ENCODE measurements at regions not wholly inside any gene's neighbourhood (a gene's known extent, or its start where the extent isn't known, plus 50 kb on each side); places are given as distances from the start of the nearest gene placed in this dataset.

GRCh38 chr14:73786636-73787485 lies 64.8 kb upstream of the PTGR2 start:
- Mint-ChIP-seq H3K4me3 (peak overlapping the region; percentile 88), H3K27me3 (no peaks in the 10 kb centered on the region), H3K9me3 (no peaks in the 10 kb centered on the region), H3K4me1 (ENCODE audit: low read depth in 2 of 2) (peaks cover 55 to 62% of the 10 kb centered on the region in 2 donors), H3K27ac (peak overlapping the region; percentile 91 to 97), H3K36me3 (no peaks in the 10 kb centered on the region)
- DNase-seq (ENCODE audit: low spot score): peak; percentile 76
- peak; percentile 81 to 82 for ATAC-seq

- H3K4me1 Mint-ChIP-seq (ENCODE audit: low read depth in 2 of 2): peaks cover 55 to 63% of the 10 kb centered on the region in 2 donors
- H3K36me3 Mint-ChIP-seq: no peaks in the 10 kb centered on the region
- ATAC-seq (peak; percentile 83 to 87), DNase-seq (ENCODE audit: low spot score) (peak; percentile 84)
- H3K4me3 Mint-ChIP-seq: peak overlapping the region; percentile 80
- H3K27ac Mint-ChIP-seq: peak overlapping the region; percentile 87 to 91
- H3K9me3 Mint-ChIP-seq: no peaks in the 10 kb centered on the region
- H3K27me3 Mint-ChIP-seq: no peaks in the 10 kb centered on the region
Observed at GRCh38 chr14:73785834-73786635, 65.6 kb upstream of the PTGR2 start.

GRCh38 chr14:73785336-73785833 lies 66.2 kb upstream of the PTGR2 start:
- H3K36me3 Mint-ChIP-seq: no peaks in the 10 kb centered on the region
- H3K27ac Mint-ChIP-seq: peak overlapping the region; percentile 87 to 91

GRCh38 chr14:73784988-73785313 lies 66.7 kb upstream of the PTGR2 start:
- peak overlapping the region; percentile 87 to 91 for H3K27ac Mint-ChIP-seq
- no peaks in the 10 kb centered on the region for H3K9me3 Mint-ChIP-seq
- peak overlapping the region; percentile 80 for H3K4me3 Mint-ChIP-seq
- DNase-seq (ENCODE audit: low spot score) (no peak), ATAC-seq (no peak)
- no peaks in the 10 kb centered on the region for H3K36me3 Mint-ChIP-seq
- H3K27me3 Mint-ChIP-seq: no peaks in the 10 kb centered on the region
- H3K4me1 Mint-ChIP-seq (ENCODE audit: low read depth in 2 of 2): peaks cover 64 to 72% of the 10 kb centered on the region in 2 donors

More at GRCh38 chr14:73785336-73785833, 66.2 kb upstream of the PTGR2 start:
- Mint-ChIP-seq H3K4me1 (ENCODE audit: low read depth in 2 of 2) (peaks cover 61 to 69% of the 10 kb centered on the region in 2 donors), H3K4me3 (peak overlapping the region; percentile 80), H3K27me3 (no peaks in the 10 kb centered on the region), H3K9me3 (no peaks in the 10 kb centered on the region)
- ATAC-seq (no peak), DNase-seq (ENCODE audit: low spot score) (no peak)

- Mint-ChIP-seq H3K4me1 (ENCODE audit: low read depth in 2 of 2) (peaks cover 64 to 72% of the 10 kb centered on the region in 2 donors), H3K27me3 (no peaks in the 10 kb centered on the region), H3K4me3 (peak overlapping the region; percentile 80), H3K36me3 (no peaks in the 10 kb centered on the region), H3K27ac (peak overlapping the region; percentile 87 to 91), H3K9me3 (no peaks in the 10 kb centered on the region)
- no peak for DNase-seq (ENCODE audit: low spot score)
- peak in 1 of 2 donors; percentile 25 for ATAC-seq
Observed at GRCh38 chr14:73784181-73784987, 67.2 kb upstream of the PTGR2 start.

GRCh38 chr14:73783107-73783727 lies 68.4 kb upstream of the PTGR2 start:
- no peak for DNase-seq (ENCODE audit: low spot score)
- peak overlapping the region; percentile 80 for H3K4me3 Mint-ChIP-seq
- no peaks in the 10 kb centered on the region for H3K27me3 Mint-ChIP-seq
- no peak for ATAC-seq
- H3K4me1 Mint-ChIP-seq (ENCODE audit: low read depth in 2 of 2): peaks cover 62 to 66% of the 10 kb centered on the region in 2 donors
- no peaks in the 10 kb centered on the region for H3K9me3 Mint-ChIP-seq
- H3K36me3 Mint-ChIP-seq: no peaks in the 10 kb centered on the region
- peak overlapping the region; percentile 87 to 91 for H3K27ac Mint-ChIP-seq

- Mint-ChIP-seq H3K27me3 (no peaks in the 10 kb centered on the region), H3K4me3 (peak overlapping the region; percentile 80), H3K4me1 (ENCODE audit: low read depth in 2 of 2) (peaks cover 59 to 63% of the 10 kb centered on the region in 2 donors), H3K36me3 (no peaks in the 10 kb centered on the region), H3K27ac (peak overlapping the region; percentile 87 to 91), H3K9me3 (no peaks in the 10 kb centered on the region)
- ATAC-seq: no peak
- no peak for DNase-seq (ENCODE audit: low spot score)
Observed at GRCh38 chr14:73782623-73783022, 68.4 kb upstream of the PNMA1 start.

- H3K27ac Mint-ChIP-seq: peak overlapping the region in 1 of 2 donors; percentile 25
- no peak for ATAC-seq
- H3K4me1 Mint-ChIP-seq (ENCODE audit: low read depth in 2 of 2): peaks cover 57 to 59% of the 10 kb centered on the region in 2 donors
- no peaks in the 10 kb centered on the region for H3K27me3 Mint-ChIP-seq
- no peaks in the 10 kb centered on the region for H3K9me3 Mint-ChIP-seq
- no peaks in the 10 kb centered on the region for H3K36me3 Mint-ChIP-seq
- H3K4me3 Mint-ChIP-seq: no peak overlapping the region
- DNase-seq (ENCODE audit: low spot score): no peak
Observed at GRCh38 chr14:73780896-73781295, 66.7 kb upstream of the PNMA1 start.

GRCh38 chr14:73780391-73780790 lies 66.2 kb upstream of the PNMA1 start:
- DNase-seq (ENCODE audit: low spot score) (no peak), ATAC-seq (no peak)
- Mint-ChIP-seq H3K27ac (peak overlapping the region in 1 of 2 donors; percentile 27), H3K9me3 (no peaks in the 10 kb centered on the region), H3K36me3 (no peaks in the 10 kb centered on the region), H3K4me3 (no peak overlapping the region), H3K4me1 (ENCODE audit: low read depth in 2 of 2) (peaks cover 52 to 54% of the 10 kb centered on the region in 2 donors), H3K27me3 (no peaks in the 10 kb centered on the region)

GRCh38 chr14:73778736-73779135 lies 64.6 kb upstream of the PNMA1 start:
- Mint-ChIP-seq H3K4me3 (no peak overlapping the region), H3K27ac (peak overlapping the region in 1 of 2 donors; percentile 17), H3K4me1 (ENCODE audit: low read depth in 2 of 2) (peaks cover 47 to 52% of the 10 kb centered on the region in 2 donors)

GRCh38 chr14:73777420-73777819 lies 63.2 kb upstream of the PNMA1 start:
- peaks cover 43 to 51% of the 10 kb centered on the region in 2 donors for H3K4me1 Mint-ChIP-seq (ENCODE audit: low read depth in 2 of 2)
- H3K27ac Mint-ChIP-seq: peak overlapping the region in 1 of 2 donors; percentile 38
- DNase-seq (ENCODE audit: low spot score) (no peak), ATAC-seq (no peak)
- H3K4me3 Mint-ChIP-seq: no peak overlapping the region
- H3K36me3 Mint-ChIP-seq: no peaks in the 10 kb centered on the region
- H3K9me3 Mint-ChIP-seq: no peaks in the 10 kb centered on the region
- no peaks in the 10 kb centered on the region for H3K27me3 Mint-ChIP-seq

More at GRCh38 chr14:73778736-73779135, 64.6 kb upstream of the PNMA1 start:
- ATAC-seq (no peak), DNase-seq (ENCODE audit: low spot score) (no peak)
- Mint-ChIP-seq H3K36me3 (no peaks in the 10 kb centered on the region), H3K9me3 (no peaks in the 10 kb centered on the region), H3K27me3 (no peaks in the 10 kb centered on the region)

GRCh38 chr14:73776194-73776537 lies 62.0 kb upstream of the PNMA1 start:
- Mint-ChIP-seq H3K4me3 (no peak overlapping the region), H3K27me3 (no peaks in the 10 kb centered on the region), H3K36me3 (no peaks in the 10 kb centered on the region), H3K27ac (no peak overlapping the region), H3K9me3 (no peaks in the 10 kb centered on the region), H3K4me1 (ENCODE audit: low read depth in 2 of 2) (peaks cover 55 to 62% of the 10 kb centered on the region in 2 donors)
- ATAC-seq (no peak), DNase-seq (ENCODE audit: low spot score) (no peak)

All from natural killer cell treated with Interleukin-12 subunit alpha and Interleukin-12 subunit beta and Interleukin-15 and Interleukin-18, amount 100 ng/mL, for 72 hours (primary cell).